ENCODE measurements at regions not wholly inside any gene's neighbourhood (a gene's known extent, or its start where the extent isn't known, plus 50 kb on each side); places are given as distances from the start of the nearest gene placed in this dataset.

DNA sequence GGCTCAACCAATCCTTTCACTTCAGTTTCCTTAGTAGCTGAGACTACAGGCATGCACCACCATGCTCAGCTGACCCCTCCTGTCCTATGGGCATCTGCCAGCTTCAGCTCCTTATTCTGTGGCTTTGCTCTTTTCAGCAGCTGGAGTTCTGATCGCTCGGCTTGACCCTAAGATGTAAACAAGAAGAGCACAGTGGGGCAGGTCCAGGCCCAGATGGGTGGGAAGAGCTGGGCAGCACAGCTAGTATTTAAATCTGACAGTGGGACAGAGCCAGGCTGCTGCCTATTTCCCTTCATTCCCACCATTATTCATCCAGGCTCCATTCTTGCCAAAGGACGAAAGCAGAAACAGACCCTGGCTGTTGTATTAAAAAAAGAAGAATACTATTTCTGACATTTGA is 494.9 kb upstream of the PODXL start:
- TF ChIP-seq SUZ12 (IDR thresholded peaks at IDR 0.05) (no peak), SP1 (IDR thresholded peaks at IDR 0.05) (no peak), ARNT (IDR thresholded peaks at IDR 0.05) (no peak), HDGF (IDR thresholded peaks at IDR 0.05; ENCODE audit: borderline replicate concordance) (no peak), FOXM1 (IDR thresholded peaks at IDR 0.05; ENCODE audit: borderline replicate concordance) (no peak), FOXK2 (IDR thresholded peaks at IDR 0.05) (no peak), FOXA1 (IDR thresholded peaks at IDR 0.05) (no peak), ELF4 (IDR thresholded peaks at IDR 0.05) (no peak), NFRKB (IDR thresholded peaks at IDR 0.05) (no peak), L3MBTL2 (conservative IDR thresholded peaks at IDR 0.05) (no peak)
